ENCODE measurements at regions not wholly inside any gene's neighbourhood (a gene's known extent, or its start where the extent isn't known, plus 50 kb on each side); places are given as distances from the start of the nearest gene placed in this dataset.

GRCh38 chr13:84500016-84500415, 617.7 kb upstream of the SLITRK1 start:
- no peak for DNase-seq

GRCh38 chr13:84497613-84498012, 615.3 kb upstream of the SLITRK1 start:
- no peak for DNase-seq

- no peak for DNase-seq
These were observed 609.7 kb upstream of the SLITRK1 start for GRCh38 chr13:84491952-84492351.

- no peak for DNase-seq
These were observed 605.5 kb upstream of the SLITRK1 start for GRCh38 chr13:84487752-84488151.

- DNase-seq = peak; percentile 60
These were observed 599.7 kb upstream of the SLITRK1 start for GRCh38 chr13:84481958-84482357.

- peak; percentile 46 for DNase-seq
These were observed 597.4 kb upstream of the SLITRK1 start for GRCh38 chr13:84479656-84480055.

GRCh38 chr13:84470528-84470927, 588.3 kb upstream of the SLITRK1 start:
- DNase-seq = no peak

- no peak for DNase-seq
These were observed 584.2 kb upstream of the SLITRK1 start for GRCh38 chr13:84466461-84466860.

GRCh38 chr13:84460989-84461388, 578.7 kb upstream of the SLITRK1 start:
- no peak for DNase-seq

GRCh38 chr13:84455143-84455905, 573.0 kb upstream of the SLITRK1 start:
- DNase-seq = no peak

- no peak for DNase-seq
These were observed 565.3 kb upstream of the SLITRK1 start for GRCh38 chr13:84447640-84447978.

GRCh38 chr13:84446972-84447639, 564.8 kb upstream of the SLITRK1 start:
- DNase-seq = no peak

- DNase-seq = no peak
These were observed 563.5 kb upstream of the SLITRK1 start for GRCh38 chr13:84445776-84446175.

GRCh38 chr13:84443463-84443862, 561.2 kb upstream of the SLITRK1 start:
- no peak for DNase-seq

GRCh38 chr13:84439108-84439507, 556.8 kb upstream of the SLITRK1 start:
- DNase-seq = peak; percentile 61

- DNase-seq = peak; percentile 85
These were observed 550.8 kb upstream of the SLITRK1 start for GRCh38 chr13:84433024-84433423.

- peak; percentile 72 for DNase-seq
These were observed 549.4 kb upstream of the SLITRK1 start for GRCh38 chr13:84431646-84432045.

GRCh38 chr13:84430446-84430845, 548.2 kb upstream of the SLITRK1 start:
- DNase-seq = peak; percentile 63

- DNase-seq = peak; percentile 54
These were observed 547.7 kb upstream of the SLITRK1 start for GRCh38 chr13:84430015-84430414.

GRCh38 chr13:84418041-84418440, 535.8 kb upstream of the SLITRK1 start:
- no peak for DNase-seq

- no peak for DNase-seq
These were observed 535.1 kb upstream of the SLITRK1 start for GRCh38 chr13:84417416-84417815.

- DNase-seq = no peak
These were observed 530.7 kb upstream of the SLITRK1 start for GRCh38 chr13:84413016-84413415.

GRCh38 chr13:84405286-84405685, 523.0 kb upstream of the SLITRK1 start:
- DNase-seq = peak; percentile 66

GRCh38 chr13:84400706-84401105, 518.4 kb upstream of the SLITRK1 start:
- peak; percentile 84 for DNase-seq

All from NCI-H226 (cell line).